ENCODE measurements at regions not wholly inside any gene's neighbourhood (a gene's known extent, or its start where the extent isn't known, plus 50 kb on each side); places are given as distances from the start of the nearest gene placed in this dataset.

DNA sequence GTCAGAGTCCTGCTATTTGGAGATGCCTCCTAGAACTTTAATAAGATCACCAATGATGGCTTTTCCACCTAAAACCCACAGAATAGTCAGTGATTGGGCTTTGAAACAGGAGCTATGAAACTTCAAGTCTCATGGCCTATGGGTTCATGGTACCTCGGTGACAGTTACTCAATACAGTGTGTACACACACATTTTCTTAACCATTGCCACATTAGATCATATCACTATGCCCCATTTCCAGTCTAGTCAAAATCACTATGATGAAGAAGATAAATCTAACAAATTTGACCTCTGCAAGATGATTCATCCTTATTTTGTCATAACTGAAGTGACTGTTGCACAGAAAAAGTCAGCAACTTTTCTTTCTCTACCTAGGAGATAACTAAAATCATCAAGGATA is 86.8 kb upstream of the OR13F1 start:
- no peak for TF ChIP-seq EZH2phosphoT487 (IDR thresholded peaks at IDR 0.05; ENCODE audit: low read length)
- TF ChIP-seq, protein P1, sequence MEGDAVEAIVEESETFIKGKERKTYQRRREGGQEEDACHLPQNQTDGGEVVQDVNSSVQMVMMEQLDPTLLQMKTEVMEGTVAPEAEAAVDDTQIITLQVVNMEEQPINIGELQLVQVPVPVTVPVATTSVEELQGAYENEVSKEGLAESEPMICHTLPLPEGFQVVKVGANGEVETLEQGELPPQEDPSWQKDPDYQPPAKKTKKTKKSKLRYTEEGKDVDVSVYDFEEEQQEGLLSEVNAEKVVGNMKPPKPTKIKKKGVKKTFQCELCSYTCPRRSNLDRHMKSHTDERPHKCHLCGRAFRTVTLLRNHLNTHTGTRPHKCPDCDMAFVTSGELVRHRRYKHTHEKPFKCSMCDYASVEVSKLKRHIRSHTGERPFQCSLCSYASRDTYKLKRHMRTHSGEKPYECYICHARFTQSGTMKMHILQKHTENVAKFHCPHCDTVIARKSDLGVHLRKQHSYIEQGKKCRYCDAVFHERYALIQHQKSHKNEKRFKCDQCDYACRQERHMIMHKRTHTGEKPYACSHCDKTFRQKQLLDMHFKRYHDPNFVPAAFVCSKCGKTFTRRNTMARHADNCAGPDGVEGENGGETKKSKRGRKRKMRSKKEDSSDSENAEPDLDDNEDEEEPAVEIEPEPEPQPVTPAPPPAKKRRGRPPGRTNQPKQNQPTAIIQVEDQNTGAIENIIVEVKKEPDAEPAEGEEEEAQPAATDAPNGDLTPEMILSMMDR (IDR thresholded peaks at IDR 0.05; ENCODE audit: low read length), result no peak
